ENCODE measurements at regions not wholly inside any gene's neighbourhood (a gene's known extent, or its start where the extent isn't known, plus 50 kb on each side); places are given as distances from the start of the nearest gene placed in this dataset.

DNA sequence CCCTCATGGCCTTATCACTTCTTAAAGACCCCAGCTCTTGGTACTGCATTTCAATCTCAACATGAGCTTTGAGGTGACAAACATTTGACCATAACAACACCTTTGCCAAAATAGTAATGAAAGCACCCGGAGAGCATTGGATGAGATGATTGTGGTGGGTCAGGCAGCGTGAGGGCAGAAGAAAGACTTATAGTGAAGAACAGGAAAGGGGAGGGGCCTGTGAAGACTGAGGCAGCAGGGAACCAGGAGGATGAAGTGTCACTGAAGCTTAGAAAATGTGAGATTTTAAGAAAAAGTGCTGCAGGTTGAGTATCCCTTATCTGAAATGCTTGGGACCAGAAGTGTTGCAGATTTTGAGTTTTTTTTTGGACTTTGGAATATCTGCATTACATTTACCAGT is 86.3 kb downstream of the EMP1 start:
- TF ChIP-seq, protein P1, sequence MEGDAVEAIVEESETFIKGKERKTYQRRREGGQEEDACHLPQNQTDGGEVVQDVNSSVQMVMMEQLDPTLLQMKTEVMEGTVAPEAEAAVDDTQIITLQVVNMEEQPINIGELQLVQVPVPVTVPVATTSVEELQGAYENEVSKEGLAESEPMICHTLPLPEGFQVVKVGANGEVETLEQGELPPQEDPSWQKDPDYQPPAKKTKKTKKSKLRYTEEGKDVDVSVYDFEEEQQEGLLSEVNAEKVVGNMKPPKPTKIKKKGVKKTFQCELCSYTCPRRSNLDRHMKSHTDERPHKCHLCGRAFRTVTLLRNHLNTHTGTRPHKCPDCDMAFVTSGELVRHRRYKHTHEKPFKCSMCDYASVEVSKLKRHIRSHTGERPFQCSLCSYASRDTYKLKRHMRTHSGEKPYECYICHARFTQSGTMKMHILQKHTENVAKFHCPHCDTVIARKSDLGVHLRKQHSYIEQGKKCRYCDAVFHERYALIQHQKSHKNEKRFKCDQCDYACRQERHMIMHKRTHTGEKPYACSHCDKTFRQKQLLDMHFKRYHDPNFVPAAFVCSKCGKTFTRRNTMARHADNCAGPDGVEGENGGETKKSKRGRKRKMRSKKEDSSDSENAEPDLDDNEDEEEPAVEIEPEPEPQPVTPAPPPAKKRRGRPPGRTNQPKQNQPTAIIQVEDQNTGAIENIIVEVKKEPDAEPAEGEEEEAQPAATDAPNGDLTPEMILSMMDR (IDR thresholded peaks at IDR 0.05): no peak
- no peak for TF ChIP-seq EP300 (IDR thresholded peaks at IDR 0.05)
- no peak for TF ChIP-seq GATA3 (IDR thresholded peaks at IDR 0.05; ENCODE audit: borderline replicate concordance)
- TF ChIP-seq JUNB (IDR thresholded peaks at IDR 0.05): no peak

Data from A549 (cell line).